HFF-Myc (cell line): ENCODE measurements at regions not wholly inside any gene's neighbourhood (a gene's known extent, or its start where the extent isn't known, plus 50 kb on each side); places are given as distances from the start of the nearest gene placed in this dataset.

ENCODE experiments used
- DNase-seq: peaks from one replicate; pipeline ENCODE4 v3.0.0-alpha.2; 2011; ENCODE audit warnings: low read depth; ENCODE audit errors: extremely low read depth
- H3K4me3 ChIP-seq: replicated peaks from 2 replicates; pipeline ENCODE4 v1.5.1; 2011; ENCODE audit warnings: low read depth, mild to moderate bottlenecking, control low read depth, low read length
- CTCF ChIP-seq: IDR thresholded peaks from 2 replicates; pipeline ENCODE4 v1.5.1; 2012; ENCODE audit warnings: mild to moderate bottlenecking, low read depth, low read length, control low read depth; ENCODE audit errors: missing control alignments

DNA sequence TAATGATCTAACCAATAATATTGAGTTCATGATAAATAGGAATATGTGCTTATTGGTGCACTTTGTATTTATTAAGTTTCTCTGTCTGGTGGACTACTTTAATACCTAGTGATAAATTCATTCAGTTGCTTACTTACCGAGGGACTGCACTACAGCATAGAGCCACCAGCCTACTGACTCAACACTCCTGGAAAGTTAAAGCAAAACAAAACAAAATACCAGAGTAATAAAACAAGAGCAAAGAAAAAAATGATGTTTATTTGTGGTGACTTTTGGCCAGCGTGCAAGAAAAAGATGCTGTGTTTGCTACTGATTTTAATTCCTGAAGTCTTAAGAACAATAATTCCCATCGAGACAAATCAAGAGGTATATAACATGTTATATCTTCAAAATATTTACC is 586.3 kb downstream of the PLA2G4A start:
- no peak for TF ChIP-seq CTCF
- no peak for DNase-seq
- H3K4me3 ChIP-seq: no peak overlapping the region

DNA sequence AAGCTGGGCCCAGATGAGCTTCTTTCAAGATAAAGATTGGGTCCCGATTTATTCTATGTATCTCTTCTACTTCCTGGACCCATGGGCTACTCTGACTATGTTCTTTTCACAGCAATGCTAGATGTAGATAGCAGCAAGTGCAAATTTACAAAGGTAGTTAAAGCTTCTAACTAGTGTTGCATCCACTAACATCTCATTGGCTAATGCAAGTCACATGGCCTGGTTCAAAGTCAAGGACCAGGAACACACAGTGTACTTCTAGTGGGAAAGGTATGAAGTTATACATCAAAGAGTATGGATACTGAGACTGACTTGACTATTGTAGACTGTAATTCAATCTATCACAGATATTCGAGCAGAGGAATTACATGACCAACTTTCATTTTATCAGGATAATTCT is 588.8 kb downstream of the PLA2G4A start:
- DNase-seq: no peak
- no peak for TF ChIP-seq CTCF
- no peak overlapping the region for H3K4me3 ChIP-seq

DNA sequence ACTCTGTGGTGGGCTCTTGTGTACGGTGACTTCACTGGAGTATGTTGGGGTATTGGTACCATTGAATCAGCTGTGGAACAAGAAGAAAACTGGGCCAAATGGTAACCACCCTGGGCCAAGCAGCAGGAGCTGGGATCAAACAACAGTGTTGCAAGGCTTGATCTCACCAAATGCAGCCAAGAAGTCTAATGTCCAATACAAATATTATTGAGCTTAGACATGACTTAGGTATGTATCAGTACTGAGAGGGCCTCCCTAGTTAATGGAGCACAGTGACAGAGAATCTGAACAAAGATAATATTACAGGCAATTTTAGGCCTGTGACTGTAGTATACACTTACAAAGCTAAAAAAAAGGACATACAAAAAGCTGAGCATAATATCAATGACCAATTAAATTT is 604.8 kb downstream of the PLA2G4A start:
- TF ChIP-seq CTCF: no peak
- DNase-seq: no peak
- no peak overlapping the region for H3K4me3 ChIP-seq

GRCh38 chr1:187442603-187443002 is 613.9 kb downstream of the PLA2G4A start:
- TF ChIP-seq CTCF: no peak
- no peak overlapping the region for H3K4me3 ChIP-seq
- no peak for DNase-seq

- no peak for DNase-seq
- H3K4me3 ChIP-seq: no peak overlapping the region
- no peak for TF ChIP-seq CTCF
Measured at GRCh38 chr1:187443939-187444338, 615.2 kb downstream of the PLA2G4A start.

GRCh38 chr1:187445066-187445465 is 616.3 kb downstream of the PLA2G4A start:
- no peak overlapping the region for H3K4me3 ChIP-seq
- TF ChIP-seq CTCF: no peak
- no peak for DNase-seq

GRCh38 chr1:187451238-187451637 is 622.5 kb downstream of the PLA2G4A start:
- no peak overlapping the region for H3K4me3 ChIP-seq
- TF ChIP-seq CTCF: no peak

More at GRCh38 chr1:187451238-187451637, 622.5 kb downstream of the PLA2G4A start:
- DNase-seq: no peak
